Psoas muscle (tissue), 7 donors: ENCODE measurements at regions not wholly inside any gene's neighbourhood (a gene's known extent, or its start where the extent isn't known, plus 50 kb on each side); places are given as distances from the start of the nearest gene placed in this dataset.
A peak's percentile ranks its signal among the peaks of the same experiment; 100 is the strongest.

Source experiments
- ATAC-seq, 4 donors: fragments of 200-7000 bp; cut with Tn5 transposase; one replicate each; pipeline ENCODE4 v1.9.1; 2020; ENCODE audit warnings: moderate library complexity in 3 of 4, mild to moderate bottlenecking in 2 of 4
- DNase-seq, 2 donors: peaks; one replicate each; pipeline ENCODE4 v3.0.0-alpha.2; 2020
- H3K27ac ChIP-seq: fragments of 200-600 bp; one replicate; pipeline ENCODE4 v1.8.0; 2022
- H3K27me3 ChIP-seq, 3 donors: fragments of 200-600 bp in 1 of 3; one replicate each; pipeline versions ENCODE4 v1.6.1 to v1.8.0; 2013 to 2022; ENCODE audit warnings: low read length in 2 of 3, mild to moderate bottlenecking in 2 of 3, moderate library complexity in 1 of 3; ENCODE audit not compliant: insufficient read depth in 3 of 3
- H3K36me3 ChIP-seq, 2 donors: fragments of 200-600 bp in 1 of 2; one replicate each; pipeline versions ENCODE4 v1.6.1 to v1.8.0; 2013 to 2022; ENCODE audit warnings: low read depth in 1 of 2, mild to moderate bottlenecking in 1 of 2, moderate library complexity in 1 of 2; ENCODE audit not compliant: insufficient read depth in 1 of 2
- H3K4me1 ChIP-seq: fragments of 200-600 bp; one replicate; pipeline ENCODE4 v1.8.0; 2022
- H3K4me3 ChIP-seq: fragments of 200-600 bp; one replicate; pipeline ENCODE4 v1.8.0; 2022; ENCODE audit warnings: mild to moderate bottlenecking
- H3K9me3 ChIP-seq: fragments of 200-600 bp; one replicate; pipeline ENCODE4 v1.8.0; 2022
- CTCF ChIP-seq: fragments of 200-600 bp; IDR thresholded peaks from one replicate; pipeline ENCODE4 v1.8.0; 2022; ENCODE audit warnings: antibody characterized with exemption
- WGBS, 3 donors: extraction: QIAGEN DNeasy Blood & Tissue Kit; methylation state at CpG; one replicate each; pipeline versions ENCODE4 v1.1.6 to v1.1.7; 2013; 5-methylcytosine and 5-hydroxymethylcytosine counted together
- intact Hi-C, 2 donors: fragments of 100-400 bp; cut with DNase I; formaldehyde crosslinking; loops; one replicate each; pipeline versions ENCODE4 v1.11.0 to v1.14.2; 2022
- donor health status: healthy with polysubstance abuse.
- donor health status: DM: no; HTN: no; CAD: no; lungs with moderate emphysema.
- donor health status: Bipolar disorder and iron deficiency.
- donor health status: healthy.
- donor health status: DM: yes; HTN: yes; CAD: no.
- donor health status: DM: no; HTN: no; CAD: no.
- donor health status: DM: yes; HTN: yes; CAD: no.

GRCh38 chr10:30219971-30220751 is 128.9 kb downstream of the MTPAP start:
- DNase-seq (no peak), ATAC-seq (peak; percentile 57 to 89 (median 87))
- Histone ChIP-seq H3K4me1 (peaks cover 17% of the 10 kb centered on the region), H3K36me3 (no peaks in the 10 kb centered on the region), H3K27me3 (no peaks in the 10 kb centered on the region), H3K4me3 (peak overlapping the region; percentile 50), H3K27ac (peak overlapping the region; percentile 65), H3K9me3 (no peaks in the 10 kb centered on the region)
- TF ChIP-seq CTCF = no peak
- intact Hi-C loops = no loop called here
- WGBS, 3 donors = 17 to 20% (median 18%) methylated on average over 17 of the region's 17 CpGs

DNA sequence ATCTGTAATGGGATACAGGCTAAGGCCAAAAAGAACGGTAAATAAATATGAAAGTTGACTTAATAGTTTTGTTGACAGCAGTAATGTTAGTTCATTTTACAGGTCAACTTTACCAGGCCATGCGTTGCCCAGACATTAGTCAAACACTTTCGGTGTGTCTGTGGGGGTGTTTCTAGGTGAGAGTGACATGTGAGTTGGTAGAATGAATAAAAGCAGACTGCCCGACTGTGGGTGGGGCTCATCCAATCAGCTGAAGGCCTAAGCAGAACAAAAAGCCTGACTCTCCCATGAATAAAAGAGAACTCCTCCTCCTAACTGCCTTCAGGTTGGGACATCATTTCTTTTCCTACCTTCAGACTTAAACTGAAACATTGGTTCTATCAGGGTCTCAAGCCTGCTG is 132.3 kb downstream of the MTPAP start:
- peak in 1 of 4 donors; percentile 36 for ATAC-seq
- WGBS, 3 donors = 63 to 77% (median 73%) methylated on average over 4 of the region's 4 CpGs
- TF ChIP-seq CTCF = no peak
- no peak overlapping the region for H3K27ac ChIP-seq
- no peaks in the 10 kb centered on the region for H3K27me3 ChIP-seq
- no peak overlapping the region for H3K4me3 ChIP-seq
- H3K9me3 ChIP-seq = no peaks in the 10 kb centered on the region
- no peaks in the 10 kb centered on the region for H3K36me3 ChIP-seq
- peaks cover 17% of the 10 kb centered on the region for H3K4me1 ChIP-seq
- intact Hi-C loops = no loop called here
- DNase-seq = no peak

GRCh38 chr10:30215623-30216022 is 133.5 kb downstream of the MTPAP start:
- peaks cover 15% of the 10 kb centered on the region for H3K4me1 ChIP-seq
- H3K27ac ChIP-seq = no peak overlapping the region
- ATAC-seq = no peak
- no peak overlapping the region for H3K4me3 ChIP-seq
- no peaks in the 10 kb centered on the region for H3K9me3 ChIP-seq
- no peak for TF ChIP-seq CTCF
- H3K27me3 ChIP-seq = peaks cover 0 to 2% (median 0%) of the 10 kb centered on the region in 3 donors
- intact Hi-C loops = no loop called here
- no peaks in the 10 kb centered on the region for H3K36me3 ChIP-seq
- 14 to 19% (median 15%) methylated on average over 8 of the region's 8 CpGs for WGBS, 3 donors
- DNase-seq = peak in 1 of 2 donors; percentile 28

DNA sequence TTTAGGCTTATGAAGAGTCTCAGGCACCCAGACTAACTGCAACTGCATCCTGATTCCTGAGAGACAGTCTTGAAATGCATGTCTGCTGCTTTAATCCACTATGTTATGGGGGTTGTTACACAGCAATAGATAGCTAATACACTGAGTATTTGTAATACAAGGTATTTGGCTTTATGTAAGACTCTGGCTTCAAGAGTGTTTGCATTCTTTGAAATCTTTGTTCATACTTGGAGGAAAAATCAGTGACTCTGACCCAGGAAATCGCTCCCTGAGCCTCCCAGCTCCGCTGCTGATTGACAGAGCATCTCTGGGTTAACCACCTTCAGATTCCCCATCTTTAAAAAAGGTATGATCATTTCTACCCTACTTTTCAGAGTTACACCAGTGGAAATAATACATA is 133.9 kb downstream of the MTPAP start:
- ATAC-seq (no peak), DNase-seq (no peak)
- Histone ChIP-seq H3K4me3 (no peak overlapping the region), H3K27ac (no peak overlapping the region), H3K27me3 (peaks cover 0 to 4% (median 0%) of the 10 kb centered on the region in 3 donors), H3K4me1 (peaks cover 12% of the 10 kb centered on the region), H3K36me3 (no peaks in the 10 kb centered on the region), H3K9me3 (no peaks in the 10 kb centered on the region)
- 66 to 72% (median 67%) methylated on average over 2 of the region's 2 CpGs for WGBS, 3 donors
- TF ChIP-seq CTCF = no peak
- intact Hi-C loops = no loop called here

GRCh38 chr10:30210296-30210695 is 138.8 kb downstream of the MTPAP start:
- no peaks in the 10 kb centered on the region for H3K36me3 ChIP-seq
- no peak overlapping the region for H3K4me3 ChIP-seq
- WGBS, 3 donors = 93 to 97% (median 94%) methylated on average over 4 of the region's 4 CpGs
- intact Hi-C loops = no loop called here
- no peak overlapping the region for H3K27ac ChIP-seq
- no peak for ATAC-seq
- TF ChIP-seq CTCF = no peak
- no peak for DNase-seq
- no peaks in the 10 kb centered on the region for H3K9me3 ChIP-seq
- no peaks in the 10 kb centered on the region for H3K4me1 ChIP-seq
- peaks cover 0 to 4% (median 0%) of the 10 kb centered on the region in 3 donors for H3K27me3 ChIP-seq
